GM18858 (cell line): ENCODE measurements at regions not wholly inside any gene's neighbourhood (a gene's known extent, or its start where the extent isn't known, plus 50 kb on each side); places are given as distances from the start of the nearest gene placed in this dataset.

Experiments used
- ATAC-seq: cut with Tn5 transposase; IDR thresholded peaks from one replicate; pipeline ENCODE4 v1.9.1; 2021; ENCODE audit not compliant: unreplicated experiment

GRCh38 chr4:178344096-178344495 lies 901.9 kb upstream of the AGA start:
- ATAC-seq, result no peak

DNA sequence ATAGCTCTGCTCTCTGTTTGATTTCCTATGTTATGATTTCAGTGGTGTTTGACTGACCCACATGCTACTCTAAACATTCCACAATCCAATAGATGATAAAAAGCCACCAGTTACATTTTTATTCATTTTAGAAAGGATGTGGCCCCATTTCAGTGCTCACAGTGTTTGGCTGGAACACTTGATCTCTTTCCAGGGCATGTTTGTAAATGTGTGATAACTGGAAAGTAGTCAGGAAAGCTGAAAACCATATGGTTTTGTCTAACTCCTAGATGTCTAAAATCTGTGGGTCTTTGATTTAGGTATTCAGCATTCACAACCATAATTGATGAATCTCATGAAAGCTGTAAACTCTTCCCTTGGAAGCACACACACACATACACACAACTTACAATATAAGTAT lies 904.9 kb upstream of the AGA start:
- no peak for ATAC-seq

GRCh38 chr4:178349601-178350000 lies 907.4 kb upstream of the AGA start:
- no peak for ATAC-seq

DNA sequence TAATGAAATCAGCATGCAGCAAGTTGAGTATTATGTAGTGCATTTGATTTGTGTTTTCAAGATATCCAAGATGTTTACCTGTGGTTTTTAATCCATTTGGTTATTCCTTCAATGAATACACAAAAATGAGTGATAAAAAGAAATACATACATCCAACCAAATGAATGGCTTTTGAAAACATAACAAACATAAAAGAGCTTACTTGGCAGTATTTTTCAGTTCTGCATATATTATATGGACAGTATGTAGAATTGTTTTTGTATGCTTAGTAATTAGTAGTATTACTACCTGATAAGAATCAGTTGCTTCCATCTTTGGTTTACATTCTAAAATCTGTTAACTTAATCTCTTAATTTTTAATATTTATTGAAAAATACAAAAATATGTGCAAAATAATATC lies 908.9 kb upstream of the AGA start:
- ATAC-seq, result no peak

DNA sequence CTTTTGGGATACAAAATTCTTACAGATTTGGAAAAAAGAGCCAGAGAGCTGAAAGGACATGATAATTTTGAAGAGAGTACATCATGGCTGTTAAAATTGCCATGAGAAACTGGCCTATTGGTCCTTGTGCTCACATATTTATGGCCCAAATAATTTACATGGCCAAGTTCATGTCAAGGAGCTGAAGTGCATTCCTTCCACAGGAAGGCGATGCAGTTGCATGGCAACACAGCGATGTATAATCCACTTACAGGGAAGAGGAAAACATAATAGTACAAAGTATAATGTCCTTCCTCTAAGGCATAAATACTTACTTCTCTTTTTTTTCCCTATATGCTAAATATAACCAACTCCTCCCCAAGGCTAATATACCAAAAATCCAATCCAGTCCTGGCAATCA lies 914.5 kb upstream of the AGA start:
- no peak for ATAC-seq

GRCh38 chr4:178385481-178385880 lies 943.2 kb upstream of the AGA start:
- no peak for ATAC-seq

- ATAC-seq, result no peak
These were observed 945.5 kb upstream of the AGA start for GRCh38 chr4:178387756-178388155.

DNA sequence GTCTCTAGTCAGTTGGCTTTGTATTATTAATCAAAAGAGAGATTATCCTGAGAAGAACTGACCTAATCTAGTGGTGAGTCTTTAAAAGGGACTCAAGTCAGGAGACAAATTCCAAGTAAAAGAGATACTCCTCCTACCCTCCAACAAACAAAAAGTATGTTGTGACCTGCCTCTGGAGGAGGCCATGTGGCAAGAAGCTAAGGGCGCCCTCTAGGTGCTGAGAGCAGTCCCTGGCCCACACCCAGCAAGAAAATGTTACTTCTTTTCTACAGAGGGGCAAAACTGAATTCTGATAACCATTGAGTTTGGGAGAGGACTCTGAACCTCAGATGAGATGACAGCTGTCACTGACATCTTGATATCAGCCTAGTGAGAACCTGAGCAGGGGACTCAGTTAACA lies 953.6 kb upstream of the AGA start:
- ATAC-seq, result no peak

DNA sequence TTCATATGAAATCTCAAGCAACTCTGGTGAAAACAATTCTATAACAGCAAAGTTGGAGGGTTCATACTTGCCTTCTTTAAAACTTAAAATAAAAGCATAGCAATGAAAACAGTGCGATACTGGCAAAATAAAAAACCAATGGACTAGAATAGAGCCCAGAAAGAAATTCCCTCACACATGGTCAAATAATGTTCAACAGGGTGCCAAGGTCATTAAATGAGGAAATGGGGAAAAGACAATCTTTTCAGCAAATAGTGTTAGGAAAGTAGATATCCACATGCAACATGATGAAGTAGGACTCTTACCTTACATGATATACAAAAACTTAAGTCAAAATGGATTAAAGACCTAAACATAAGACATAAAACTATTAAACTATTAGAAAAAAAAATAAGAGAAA lies 970.2 kb upstream of the AGA start:
- ATAC-seq, result no peak

DNA sequence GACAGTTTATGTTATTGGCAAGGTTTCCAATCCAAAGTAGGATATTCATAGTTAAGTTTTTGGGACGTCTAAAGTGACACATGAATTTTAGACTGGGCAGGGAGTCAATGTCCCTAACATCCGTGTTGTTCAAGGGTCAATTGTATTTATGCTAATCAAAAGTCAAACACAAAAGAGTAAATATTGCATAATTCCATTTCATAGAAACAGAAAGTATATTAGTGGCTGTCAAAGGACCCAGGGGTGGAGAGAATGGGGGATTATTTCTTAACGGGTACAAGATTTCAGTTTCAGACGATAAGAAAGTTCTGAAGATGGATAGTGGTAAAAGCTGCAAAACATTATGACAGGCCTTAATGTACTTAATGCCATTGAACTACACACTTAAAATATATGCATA lies 971.8 kb upstream of the AGA start:
- no peak for ATAC-seq

DNA sequence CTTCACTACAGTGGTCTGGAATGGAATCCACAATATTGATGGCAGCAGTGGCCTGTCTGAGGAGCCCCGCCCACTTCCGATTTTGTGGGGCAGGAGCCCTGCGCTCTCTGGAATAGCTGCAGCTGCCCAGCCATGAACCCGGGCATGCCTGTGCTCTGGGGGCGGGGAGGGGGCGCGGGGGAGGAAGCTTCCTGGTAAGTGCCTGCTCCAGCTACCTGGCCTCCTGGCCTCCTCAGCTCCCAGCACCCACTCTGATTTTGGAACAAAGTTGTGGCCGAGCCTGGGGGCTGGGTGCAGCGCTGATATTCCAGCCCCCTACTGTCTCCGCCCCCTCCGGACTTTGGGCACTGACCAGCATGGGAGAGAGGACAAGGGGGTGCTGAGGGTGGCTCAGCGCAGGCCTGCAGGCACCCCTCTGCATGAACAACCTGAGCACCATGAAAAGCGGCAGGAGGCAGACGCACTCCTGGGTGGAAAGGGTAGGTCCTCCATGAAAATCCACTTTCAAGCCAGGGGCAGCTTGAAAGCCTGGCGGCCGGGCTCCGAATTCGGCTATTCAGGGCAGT lies 972.7 kb upstream of the AGA start:
- no peak for ATAC-seq

DNA sequence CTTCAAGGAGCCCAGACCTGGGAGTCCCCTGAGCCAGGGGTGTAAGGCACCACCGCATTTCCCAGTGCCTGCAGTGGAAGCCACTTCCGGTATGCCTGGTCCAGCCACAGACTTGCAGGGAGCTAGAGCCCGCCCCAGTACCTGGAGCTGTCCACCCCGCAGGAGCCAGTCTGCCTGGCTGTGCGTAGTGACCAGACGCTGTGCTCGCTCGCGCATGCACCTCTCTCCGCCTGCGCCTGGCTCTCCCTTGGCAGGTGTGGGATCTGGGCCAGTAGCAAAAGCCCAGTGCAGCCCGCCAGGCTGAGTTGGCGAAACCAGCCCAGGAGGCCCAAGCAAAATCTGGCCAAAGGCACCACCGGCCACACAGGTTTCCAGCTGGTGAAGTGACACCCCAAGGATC lies 973.7 kb upstream of the AGA start:
- ATAC-seq, result no peak

- no peak for ATAC-seq
These were observed 981.1 kb upstream of the AGA start for GRCh38 chr4:178423366-178423765.

- no peak for ATAC-seq
These were observed 984.6 kb upstream of the AGA start for GRCh38 chr4:178426871-178427270.

DNA sequence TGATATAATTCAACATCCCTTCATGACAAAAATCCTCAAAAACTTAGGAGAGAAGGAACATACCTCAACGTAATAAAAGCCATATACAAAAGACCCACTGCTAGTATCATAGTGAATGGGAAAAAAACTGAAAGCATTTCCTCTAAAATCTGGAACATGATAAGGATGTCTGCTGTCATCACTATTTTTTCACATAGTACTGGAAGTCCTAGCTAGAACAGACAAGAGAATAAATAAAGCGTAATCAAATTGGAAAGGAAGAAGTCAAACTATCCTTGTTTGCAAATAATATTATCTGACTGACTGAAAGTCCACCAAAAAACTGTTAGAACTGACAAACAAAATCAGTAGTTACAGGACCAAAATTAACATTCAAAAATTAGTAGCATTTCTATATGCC lies 985.4 kb upstream of the AGA start:
- no peak for ATAC-seq

DNA sequence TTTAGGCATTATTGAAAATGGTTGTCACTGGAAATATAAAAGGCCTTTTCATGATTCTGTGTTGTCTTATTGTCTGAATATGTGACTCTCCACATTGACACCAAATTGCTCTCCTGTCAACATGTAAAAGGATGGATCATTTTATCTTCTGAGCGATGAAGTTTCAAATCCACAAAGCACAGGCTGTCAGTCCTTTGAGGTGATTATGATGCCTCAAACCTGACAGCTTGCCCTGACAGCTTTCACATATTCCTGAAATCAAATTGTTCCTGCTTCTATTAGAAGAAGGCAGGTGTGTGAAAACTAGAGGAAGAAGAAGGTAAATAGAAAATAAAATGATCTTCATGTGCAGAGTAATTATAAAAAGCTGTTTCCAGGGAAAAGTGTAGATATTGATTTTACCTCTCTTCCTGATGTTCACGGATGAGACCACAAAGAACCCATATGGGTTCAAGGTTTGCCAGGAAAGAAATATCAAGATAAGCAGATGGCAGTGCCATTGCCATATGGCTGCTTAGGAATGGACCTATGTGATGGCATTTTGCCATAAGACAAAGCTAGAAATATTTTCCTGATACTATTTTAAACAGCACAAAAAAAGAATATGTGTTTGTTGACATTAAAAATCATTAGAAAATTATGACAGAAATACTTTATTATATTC lies 1006.3 kb upstream of the AGA start:
- no peak for ATAC-seq

DNA sequence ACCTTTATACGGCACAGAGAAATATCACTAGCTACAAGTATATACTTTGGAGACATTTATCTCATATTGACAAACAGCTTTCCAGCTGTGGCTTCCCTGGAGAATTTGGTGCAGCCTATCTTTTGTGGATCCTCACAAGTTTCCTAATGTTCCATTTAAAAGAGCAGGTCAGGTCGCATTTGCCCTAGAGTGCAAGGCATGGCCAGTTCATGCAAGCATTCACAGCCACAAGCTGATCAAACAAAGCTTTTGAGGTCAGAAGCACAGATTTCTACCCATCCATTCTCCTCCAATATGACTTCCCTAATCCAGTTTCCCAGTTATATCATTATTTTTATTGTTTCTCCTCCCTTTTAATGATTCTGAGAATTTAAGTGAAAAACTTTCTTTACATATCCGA lies 1008.4 kb upstream of the AGA start:
- no peak for ATAC-seq

DNA sequence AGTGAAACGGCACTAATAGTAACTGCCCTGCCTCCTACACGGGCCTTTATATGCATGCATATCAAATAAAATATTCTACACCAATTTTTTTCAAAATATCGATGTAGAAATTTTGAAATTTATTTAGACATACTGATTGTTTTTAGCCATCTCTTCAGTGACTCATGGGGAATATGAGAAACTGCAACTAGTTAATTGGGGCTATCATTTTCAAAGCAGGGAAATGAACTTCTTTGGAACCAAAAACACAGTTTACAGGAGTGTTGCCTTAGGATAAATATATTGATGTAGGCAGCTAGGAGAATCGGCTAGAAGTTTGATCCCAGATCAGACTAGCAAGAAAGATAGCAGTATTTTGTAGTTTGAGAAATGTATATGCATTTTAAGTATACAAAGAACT lies 1010.8 kb upstream of the AGA start:
- no peak for ATAC-seq

DNA sequence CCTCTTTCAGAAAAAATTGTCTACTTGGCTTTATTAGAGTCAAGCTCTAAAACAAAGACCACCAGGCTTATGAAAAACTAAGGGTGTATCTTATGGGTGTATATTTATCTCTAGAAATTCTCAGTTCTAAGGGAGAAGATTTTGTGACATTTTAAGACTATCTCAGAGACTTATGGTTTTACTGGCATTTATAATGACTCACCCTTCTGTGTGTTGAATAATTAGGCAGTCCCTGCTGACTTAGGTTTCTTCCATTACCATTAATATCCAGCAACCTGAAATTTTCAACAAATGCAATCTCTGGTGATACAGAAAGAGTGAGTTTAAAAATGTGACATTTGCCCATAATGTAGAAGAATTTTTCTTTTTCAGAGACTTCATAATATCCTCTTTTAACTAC lies 1015.0 kb upstream of the AGA start:
- no peak for ATAC-seq

- ATAC-seq, result no peak
These were observed 1020.5 kb upstream of the AGA start for GRCh38 chr4:178462710-178463109.

DNA sequence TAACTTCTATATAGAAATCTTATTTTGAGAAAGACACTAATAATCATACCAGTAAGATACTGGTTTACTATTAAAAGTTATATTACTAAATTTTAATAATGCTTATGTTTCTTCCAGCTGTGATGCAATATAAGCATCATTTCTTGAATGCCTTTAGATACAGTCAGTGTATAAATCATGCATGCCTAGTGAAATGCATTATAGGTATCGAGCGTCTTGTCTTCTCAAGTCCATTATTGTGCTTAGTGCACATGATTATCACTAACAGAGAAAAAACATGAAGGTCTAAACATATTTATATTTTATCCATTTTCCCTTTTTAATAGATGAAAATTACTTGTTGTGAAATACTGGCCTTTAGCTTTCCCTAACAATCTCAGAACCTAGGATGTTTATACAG lies 1021.5 kb upstream of the AGA start:
- no peak for ATAC-seq

DNA sequence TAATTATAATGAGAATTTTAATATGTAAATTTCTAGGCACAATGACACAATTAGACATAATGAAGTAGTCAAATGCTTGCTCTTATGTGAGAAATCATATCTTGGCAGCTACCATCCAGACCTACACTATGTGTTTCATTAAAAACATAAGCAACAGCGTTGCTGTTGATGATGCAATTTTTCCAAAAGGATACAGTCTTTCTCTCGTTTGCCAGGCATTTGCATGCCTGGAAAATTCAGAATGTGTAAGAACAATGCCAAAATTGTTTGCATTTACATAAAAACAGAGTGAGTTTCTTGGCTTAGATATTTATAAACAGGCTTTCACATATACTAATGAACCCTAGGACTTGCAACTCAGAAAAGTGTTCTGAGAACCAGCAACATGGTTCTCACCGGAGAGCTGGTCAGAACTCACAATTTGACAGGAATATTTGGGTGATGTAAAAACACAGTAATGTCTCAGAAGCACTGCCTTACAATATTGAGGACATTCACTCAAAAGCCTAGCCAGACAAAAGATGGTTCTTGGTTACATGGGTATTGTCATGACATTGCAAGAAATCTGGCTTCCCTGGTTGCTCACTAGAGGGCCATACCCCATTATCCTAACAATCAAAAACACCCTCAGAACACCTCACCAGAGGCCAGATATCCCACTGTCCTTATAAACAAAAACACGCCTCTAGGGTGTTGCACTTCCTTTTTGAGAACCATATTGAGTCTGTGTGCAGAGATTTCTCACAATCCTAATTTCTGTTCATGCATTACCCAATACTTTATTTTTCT lies 1029.0 kb upstream of the AGA start:
- no peak for ATAC-seq

DNA sequence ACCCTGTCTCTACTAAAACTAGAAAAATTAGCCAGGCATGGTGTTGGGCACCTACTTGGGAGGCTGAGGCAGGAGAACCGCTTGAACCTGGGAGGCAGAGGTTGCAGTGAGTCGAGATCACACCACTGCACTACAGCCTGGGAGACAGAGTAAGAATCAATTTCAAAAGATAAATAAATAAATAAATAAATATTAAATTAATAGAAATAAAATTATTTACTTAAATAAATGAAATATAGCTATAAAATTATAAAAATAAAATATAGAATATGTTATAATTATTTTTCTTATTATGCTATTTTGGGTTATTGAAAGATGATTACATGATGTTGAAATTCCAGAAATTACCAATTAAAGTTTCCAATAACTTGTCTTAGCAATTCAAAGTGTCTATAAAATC lies 1029.8 kb upstream of the AGA start:
- ATAC-seq, result no peak
